Stomach smooth muscle (tissue), 2 donors: ENCODE measurements at regions not wholly inside any gene's neighbourhood (a gene's known extent, or its start where the extent isn't known, plus 50 kb on each side); places are given as distances from the start of the nearest gene placed in this dataset.

Experiments used
- H3K27ac ChIP-seq: one replicate; pipeline ENCODE4 v1.7.0; 2013; ENCODE audit warnings: mild to moderate bottlenecking, low read length, inconsistent platforms
- H3K27me3 ChIP-seq, 2 donors: one replicate each; pipeline ENCODE4 v1.7.0; 2013; ENCODE audit warnings: low read length in 2 of 2; ENCODE audit not compliant: insufficient read depth in 2 of 2, control insufficient read depth in 1 of 2
- H3K36me3 ChIP-seq, 2 donors: one replicate each; pipeline ENCODE4 v1.7.0; 2013; ENCODE audit warnings: low read length in 2 of 2; ENCODE audit not compliant: control insufficient read depth in 2 of 2, insufficient read depth in 2 of 2
- H3K4me1 ChIP-seq: one replicate; pipeline ENCODE4 v1.7.0; 2013; ENCODE audit warnings: low read length; ENCODE audit not compliant: control insufficient read depth, insufficient read depth
- H3K4me3 ChIP-seq, 2 donors: one replicate each; pipeline ENCODE4 v1.7.0; 2013; ENCODE audit warnings: low read length in 2 of 2
- H3K9ac ChIP-seq, 2 donors: one replicate each; pipeline ENCODE4 v1.7.0; 2013; ENCODE audit warnings: low read length in 2 of 2, mild to moderate bottlenecking in 1 of 2
- H3K9me3 ChIP-seq, 2 donors: one replicate each; pipeline ENCODE4 v1.7.0; 2013; ENCODE audit warnings: low read length in 2 of 2; ENCODE audit not compliant: control insufficient read depth in 2 of 2
- donor health status: healthy.
- donor health status: Pancreatic carcinoma.

DNA sequence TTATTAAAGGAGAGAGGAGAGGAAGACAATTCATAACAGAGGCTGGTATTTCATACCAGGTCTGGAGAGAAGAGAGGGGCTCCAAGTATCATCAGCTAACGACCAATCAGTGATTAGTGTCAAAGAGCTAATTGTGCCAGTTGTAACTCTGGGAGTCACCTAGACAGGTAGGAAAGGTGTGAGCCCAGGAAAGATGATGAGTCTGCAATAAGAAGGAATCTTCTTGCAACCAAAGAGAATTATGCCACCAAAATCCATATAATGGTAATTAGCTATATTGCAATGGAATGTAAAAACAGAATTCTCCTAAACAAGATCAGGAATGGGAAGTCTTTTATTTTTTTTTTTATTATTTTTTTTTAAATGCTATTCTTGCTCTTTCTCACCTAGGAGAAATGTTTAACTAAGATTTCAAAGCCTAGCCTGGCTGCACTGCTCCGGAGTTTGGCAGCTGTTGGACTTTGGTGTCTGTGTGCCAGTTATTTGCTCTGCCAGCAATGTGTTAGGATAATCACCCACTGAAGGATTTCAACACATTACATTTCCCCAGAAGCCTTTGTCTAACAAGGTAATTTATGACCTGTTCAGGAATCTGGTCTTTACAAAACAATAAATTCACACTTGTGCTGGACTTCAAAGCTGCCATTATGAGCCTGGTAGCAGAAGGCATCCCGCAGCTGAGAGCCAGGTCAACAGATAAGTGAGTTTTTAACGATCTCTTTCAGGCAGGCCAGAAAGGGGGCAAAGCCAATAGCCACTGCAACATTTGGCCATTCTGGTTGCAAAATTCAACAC is 89.4 kb downstream of the FOXB1 start:
- no peaks in the 10 kb centered on the region for H3K4me1 ChIP-seq

DNA sequence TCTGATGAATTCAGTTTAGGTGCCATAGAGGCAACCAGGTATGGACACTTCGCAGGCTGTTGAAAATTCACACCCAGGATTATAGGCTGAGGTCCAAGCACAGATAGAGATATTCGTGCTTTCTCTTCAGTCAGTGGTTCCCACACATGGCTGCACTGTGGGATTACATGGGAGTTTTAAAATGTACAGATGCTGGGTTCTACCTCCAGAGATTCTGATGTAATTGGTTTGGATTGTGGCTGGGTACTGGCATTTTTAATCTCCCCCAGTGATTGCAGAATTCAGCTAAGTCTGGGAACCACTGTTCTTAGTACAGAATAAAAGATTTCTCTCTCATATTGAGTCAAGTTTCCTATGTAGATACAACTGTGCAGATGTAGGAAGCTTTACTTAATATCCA is 91.6 kb downstream of the FOXB1 start:
- no peaks in the 10 kb centered on the region for H3K4me1 ChIP-seq
- H3K36me3 ChIP-seq = no peaks in the 10 kb centered on the region
- H3K9me3 ChIP-seq = no peaks in the 10 kb centered on the region
- no peak overlapping the region for H3K9ac ChIP-seq
- H3K27me3 ChIP-seq = peaks cover 0 to 2% of the 10 kb centered on the region in 2 donors
- H3K4me3 ChIP-seq = no peak overlapping the region
- no peak overlapping the region for H3K27ac ChIP-seq

More for the DNA sequence above, 89.4 kb downstream of the FOXB1 start:
- no peaks in the 10 kb centered on the region for H3K27me3 ChIP-seq
- H3K9ac ChIP-seq = no peak overlapping the region
- no peak overlapping the region for H3K27ac ChIP-seq
- no peak overlapping the region for H3K4me3 ChIP-seq
- no peaks in the 10 kb centered on the region for H3K9me3 ChIP-seq
- H3K36me3 ChIP-seq = no peaks in the 10 kb centered on the region

DNA sequence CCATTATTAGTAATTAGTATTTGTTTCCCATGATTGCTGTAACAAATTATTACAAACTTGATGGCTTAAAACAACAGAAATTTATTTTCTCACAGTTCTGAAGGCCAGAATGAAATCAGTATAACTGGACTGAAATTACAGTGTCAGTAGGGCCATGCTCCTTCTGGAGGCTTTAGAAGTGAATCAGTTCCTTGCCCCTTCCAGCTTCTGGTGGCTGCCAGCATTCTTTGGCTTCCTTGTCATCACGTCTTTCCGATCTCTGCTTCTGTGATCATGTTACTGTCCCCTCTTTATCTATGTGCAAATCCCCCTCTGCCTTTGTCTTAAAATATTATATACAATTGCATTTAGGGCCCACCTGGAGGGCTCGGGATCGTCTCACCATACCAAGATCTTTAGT is 92.0 kb downstream of the FOXB1 start:
- no peak overlapping the region for H3K4me3 ChIP-seq
- no peaks in the 10 kb centered on the region for H3K36me3 ChIP-seq
- H3K27me3 ChIP-seq = peaks cover 0 to 2% of the 10 kb centered on the region in 2 donors
- H3K4me1 ChIP-seq = no peaks in the 10 kb centered on the region
- H3K9me3 ChIP-seq = no peaks in the 10 kb centered on the region
- H3K27ac ChIP-seq = no peak overlapping the region
- H3K9ac ChIP-seq = no peak overlapping the region

DNA sequence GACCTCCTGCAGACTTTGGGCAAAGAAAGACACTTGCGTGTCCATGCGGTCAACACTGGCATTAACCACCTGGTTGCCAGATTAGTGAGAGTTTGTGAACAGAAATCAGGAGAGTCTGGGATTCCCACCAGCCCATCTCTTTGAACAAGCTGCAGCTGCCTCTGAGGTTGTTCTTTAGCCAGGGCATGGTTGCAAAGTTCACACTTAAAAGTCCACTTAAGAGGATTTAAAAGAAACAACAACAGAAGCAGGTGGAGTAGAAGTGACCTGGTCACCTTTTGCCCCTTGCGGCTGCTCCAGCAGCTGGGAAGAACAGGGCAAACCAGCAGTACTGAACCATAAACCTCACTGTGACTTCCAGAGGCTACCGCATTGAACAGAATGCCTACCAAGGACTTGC is 97.3 kb downstream of the FOXB1 start:
- Histone ChIP-seq H3K4me3 (no peak overlapping the region), H3K27me3 (peaks cover 0 to 2% of the 10 kb centered on the region in 2 donors), H3K36me3 (no peaks in the 10 kb centered on the region), H3K27ac (no peak overlapping the region), H3K9ac (no peak overlapping the region), H3K4me1 (no peaks in the 10 kb centered on the region), H3K9me3 (no peaks in the 10 kb centered on the region)

DNA sequence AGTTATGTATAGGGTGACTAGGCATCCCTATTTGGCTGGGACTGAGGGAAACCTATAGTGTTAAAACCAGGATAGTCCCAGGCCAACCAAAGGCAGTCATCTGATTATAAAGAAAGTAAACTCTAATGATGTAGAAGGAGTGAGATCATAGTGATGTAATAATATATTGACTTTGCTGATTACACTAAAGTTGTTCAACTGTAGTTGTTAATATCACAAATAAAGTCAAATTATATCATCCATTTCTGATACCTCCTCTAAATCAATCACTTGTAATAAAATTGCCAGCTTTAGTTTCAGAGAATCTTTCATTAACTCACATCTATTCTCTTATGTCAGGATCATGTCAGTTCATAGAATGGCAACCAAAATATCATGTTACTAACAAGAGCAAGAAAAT is 98.6 kb downstream of the FOXB1 start:
- Histone ChIP-seq H3K27me3 (peaks cover 0 to 2% of the 10 kb centered on the region in 2 donors), H3K9ac (no peak overlapping the region), H3K27ac (no peak overlapping the region), H3K4me3 (no peak overlapping the region), H3K9me3 (no peaks in the 10 kb centered on the region), H3K4me1 (no peaks in the 10 kb centered on the region), H3K36me3 (no peaks in the 10 kb centered on the region)

DNA sequence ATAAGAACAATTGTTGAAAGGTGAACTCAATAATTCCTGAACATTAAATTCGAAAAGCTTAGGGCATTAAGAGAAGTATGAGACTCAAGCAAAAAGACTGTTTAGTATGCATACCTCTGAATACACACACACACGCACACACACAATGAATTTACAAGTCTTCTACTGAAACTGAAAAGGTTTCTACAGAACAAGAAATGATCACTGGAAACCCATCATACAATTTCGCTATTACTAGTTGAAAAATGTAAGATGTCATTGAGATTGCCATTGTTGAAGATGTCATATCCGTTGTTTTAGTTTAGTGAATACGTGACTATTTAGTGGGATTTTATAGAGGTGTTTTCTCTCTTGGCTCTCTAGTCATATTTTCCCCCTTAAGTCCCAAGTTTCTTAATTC is 106.8 kb downstream of the FOXB1 start:
- no peaks in the 10 kb centered on the region for H3K4me1 ChIP-seq
- H3K27me3 ChIP-seq = peaks cover under 1 to 5% of the 10 kb centered on the region in 2 donors
- H3K9ac ChIP-seq = no peak overlapping the region
- no peaks in the 10 kb centered on the region for H3K36me3 ChIP-seq
- H3K4me3 ChIP-seq = no peak overlapping the region
- no peak overlapping the region for H3K27ac ChIP-seq
- no peaks in the 10 kb centered on the region for H3K9me3 ChIP-seq

DNA sequence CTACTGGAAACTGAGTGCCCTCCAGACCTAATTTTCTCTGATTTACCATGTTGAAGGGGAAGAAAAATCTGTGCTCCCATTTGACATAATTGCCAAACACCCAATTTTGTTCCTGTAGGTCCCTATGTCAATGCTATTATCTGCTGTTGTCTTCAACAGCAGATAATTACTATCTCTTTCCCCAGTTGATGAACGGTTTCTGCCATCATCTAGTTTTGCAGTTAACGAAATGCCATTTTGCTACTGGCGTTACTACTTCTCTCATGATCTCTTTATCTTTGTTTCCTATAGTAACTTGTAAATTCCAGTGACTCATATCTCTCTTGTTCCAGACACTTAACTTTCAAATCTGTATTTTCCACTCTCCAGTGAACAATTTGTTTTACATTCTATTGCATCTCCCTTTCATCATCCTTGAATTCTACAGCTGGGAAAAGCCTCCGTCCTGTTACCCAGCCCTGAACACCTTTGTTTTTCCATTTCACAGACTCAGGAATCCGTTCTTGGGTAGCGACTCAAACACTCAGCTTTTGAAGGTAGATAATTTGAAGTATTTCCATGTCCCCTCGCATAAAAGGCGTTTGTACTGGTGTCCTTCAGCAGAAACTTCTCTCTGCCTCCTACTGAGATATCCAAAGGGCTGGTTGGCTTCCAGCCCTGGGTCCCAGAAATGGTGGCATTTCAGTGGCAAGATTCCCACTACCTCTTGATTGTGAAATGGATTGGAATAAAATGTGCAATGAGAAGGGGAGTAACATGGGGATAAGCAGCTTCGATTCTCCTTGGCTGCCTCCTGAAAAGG is 111.7 kb downstream of the FOXB1 start:
- H3K27ac ChIP-seq = no peak overlapping the region
- H3K4me3 ChIP-seq = no peak overlapping the region
- no peaks in the 10 kb centered on the region for H3K4me1 ChIP-seq
- H3K9me3 ChIP-seq = no peaks in the 10 kb centered on the region
- peaks cover 8 to 14% of the 10 kb centered on the region in 2 donors for H3K27me3 ChIP-seq
- H3K9ac ChIP-seq = no peak overlapping the region
- no peaks in the 10 kb centered on the region for H3K36me3 ChIP-seq

DNA sequence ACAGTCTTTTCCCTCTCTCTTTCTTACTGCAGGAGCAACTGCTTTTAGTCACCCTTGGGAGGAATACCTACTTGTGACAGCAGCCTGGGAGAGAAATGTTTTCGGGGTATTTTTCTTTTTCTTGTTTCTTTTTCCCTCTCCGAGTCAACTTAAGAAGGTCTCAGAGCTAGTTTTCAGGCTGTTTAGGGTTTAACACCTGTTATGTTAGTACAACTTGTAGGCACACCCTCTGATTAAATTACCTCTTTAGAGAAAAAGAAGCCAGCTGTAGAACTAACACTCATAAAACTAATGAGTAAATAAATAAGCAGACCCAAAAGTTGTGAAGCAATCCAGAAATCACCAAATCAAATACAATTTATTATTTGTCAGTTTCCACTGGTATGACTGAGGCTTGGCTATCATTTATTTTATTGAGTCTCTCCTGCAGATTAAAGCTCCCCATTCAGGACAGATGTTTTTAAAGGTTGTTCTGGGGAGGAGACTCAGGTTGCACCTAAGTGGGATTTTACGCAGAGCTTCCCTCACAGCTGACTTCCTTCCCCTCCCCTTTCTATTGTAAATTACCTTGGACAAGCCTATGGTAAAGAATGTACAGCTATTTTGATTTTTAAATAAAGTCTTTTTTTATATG is 112.5 kb downstream of the FOXB1 start:
- Histone ChIP-seq H3K4me1 (no peaks in the 10 kb centered on the region), H3K9me3 (no peaks in the 10 kb centered on the region), H3K27me3 (peaks cover 8 to 14% of the 10 kb centered on the region in 2 donors), H3K9ac (no peak overlapping the region), H3K4me3 (no peak overlapping the region), H3K27ac (no peak overlapping the region), H3K36me3 (no peaks in the 10 kb centered on the region)

DNA sequence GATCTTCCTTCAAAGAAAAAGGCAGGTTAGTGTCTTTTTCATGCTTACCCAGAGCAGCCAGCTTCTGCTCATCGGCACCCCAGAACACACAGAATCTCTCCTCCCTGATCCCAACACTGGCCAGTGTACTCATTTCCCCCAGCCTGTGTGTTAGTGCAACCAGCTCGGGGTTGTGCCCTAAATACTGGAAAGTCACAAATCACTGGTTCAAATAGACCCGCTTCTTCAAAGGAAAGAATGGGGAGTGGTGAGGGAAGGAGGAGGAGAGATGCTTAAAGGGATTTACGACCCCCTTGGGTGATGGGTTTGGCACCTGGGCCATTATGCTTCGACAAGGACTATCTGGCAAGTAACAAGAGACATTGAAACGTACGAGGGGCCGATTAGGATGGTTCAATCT is 114.0 kb downstream of the FOXB1 start:
- Histone ChIP-seq H3K36me3 (no peaks in the 10 kb centered on the region), H3K4me1 (no peaks in the 10 kb centered on the region), H3K27me3 (peaks cover 8 to 14% of the 10 kb centered on the region in 2 donors), H3K27ac (no peak overlapping the region), H3K4me3 (no peak overlapping the region), H3K9ac (no peak overlapping the region), H3K9me3 (no peaks in the 10 kb centered on the region)

DNA sequence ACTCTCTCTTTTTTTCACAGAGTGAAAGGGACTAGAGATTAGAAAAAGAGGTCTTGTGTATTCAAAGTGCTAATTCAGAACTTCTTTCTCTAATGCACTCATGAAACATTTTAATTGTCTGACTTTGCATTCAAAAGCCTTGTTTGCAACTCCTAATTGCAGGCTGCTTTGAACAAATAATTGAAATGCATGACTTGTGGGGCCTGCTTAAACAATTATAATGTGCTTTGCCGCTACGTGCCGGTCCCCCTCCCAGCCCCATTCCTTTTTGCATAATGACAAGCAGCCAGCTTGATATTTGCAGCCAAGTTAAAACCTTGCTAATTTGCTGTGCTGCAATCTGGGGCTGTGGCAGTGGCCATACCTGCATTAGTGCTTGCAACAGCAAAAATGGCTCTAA is 114.5 kb downstream of the FOXB1 start:
- Histone ChIP-seq H3K36me3 (no peaks in the 10 kb centered on the region), H3K27ac (no peak overlapping the region), H3K27me3 (peaks cover 8 to 14% of the 10 kb centered on the region in 2 donors), H3K4me1 (no peaks in the 10 kb centered on the region), H3K4me3 (no peak overlapping the region), H3K9ac (no peak overlapping the region), H3K9me3 (no peaks in the 10 kb centered on the region)
